ENCODE measurements at regions not wholly inside any gene's neighbourhood (a gene's known extent, or its start where the extent isn't known, plus 50 kb on each side); places are given as distances from the start of the nearest gene placed in this dataset.

GRCh38 chr6:41428996-41429421 lies 93.6 kb downstream of the NCR2 start:
- ChIA-PET CTCF (no interaction called here), RAD21 (ENCODE audit: low non-redundant PET in 1 of 2, low total read pairs in 2 of 2, uncharacterized antibody in 2 of 2, unreplicated experiment in 2 of 2) (no interaction called here), POLR2A (no interaction called here)
- Histone ChIP-seq H3K27me3 (ENCODE audit: insufficient read depth, low read length) (no peaks in the 10 kb centered on the region), H3K9ac (ENCODE audit: low read length) (peak overlapping the region; percentile 38; the same call in 1 of the 2 replicates), H3K4me1 (ENCODE audit: control insufficient read depth in 1 of 2, insufficient read depth in 2 of 2, low read length in 2 of 2) (peaks cover 36 to 64% of the 10 kb centered on the region in 2 experiments), H3K4me3 (replicated peaks in 1 of 2; ENCODE audit: low read depth in 1 of 2, low read length in 2 of 2) (peak overlapping the region; percentile 47 to 64; a peak in 3 of 4 replicates), H4K20me1 (ENCODE audit: insufficient read depth) (no peaks in the 10 kb centered on the region), H3K4me2 (ENCODE audit: low read length) (peak overlapping the region; percentile 85), H3K79me2 (ENCODE audit: insufficient read depth, low read length) (no peaks in the 10 kb centered on the region), H3K36me3 (ENCODE audit: control insufficient read depth in 1 of 2, insufficient read depth in 2 of 2, low read length in 2 of 2) (no peaks in the 10 kb centered on the region), H2AFZ (ENCODE audit: low read depth, low read length, poor library complexity, severe bottlenecking) (peak overlapping the region; percentile 46), H3K9me2 (ENCODE audit: insufficient read depth) (no peaks in the 10 kb centered on the region), H3K27ac (ENCODE audit: low read depth, low read length) (no peak overlapping the region; the same call in 1 of the 2 replicates), H3K9me3 (ENCODE audit: control insufficient read depth in 1 of 2, insufficient read depth in 1 of 2, low read depth in 1 of 2, low read length in 2 of 2) (no peaks in the 10 kb centered on the region)
- TF ChIP-seq CTCF (IDR thresholded peaks at IDR 0.05 in 2 of 3, conservative IDR thresholded peaks at IDR 0.05 in 1 of 3; ENCODE audit: borderline replicate concordance in 1 of 3, insufficient read depth in 1 of 3, low read depth in 2 of 3, low read length in 2 of 3) (no peak), CEBPB (IDR thresholded peaks at IDR 0.05; ENCODE audit: low read depth) (no peak), RAD21 (IDR thresholded peaks at IDR 0.05; ENCODE audit: low read depth) (no peak), CBX3 (IDR thresholded peaks at IDR 0.05; ENCODE audit: low read depth) (no peak), ZFX (IDR thresholded peaks at IDR 0.05) (no peak), SP1 (IDR thresholded peaks at IDR 0.05; ENCODE audit: low read depth) (no peak), FOSL1 (IDR thresholded peaks at IDR 0.05; ENCODE audit: low read depth) (no peak), EGR1 (IDR thresholded peaks at IDR 0.05; ENCODE audit: low read depth) (no peak), REST (IDR thresholded peaks at IDR 0.05; ENCODE audit: low read depth) (no peak)
- intact Hi-C loops (cut with micrococcal nuclease), result no loop called here
- no TSS peak for BruUV-seq (replicated peaks)
- DNase-seq (ENCODE audit: low read depth, low spot score) (no peak), ATAC-seq (no peak)

Data from HCT116 (cell line).